Choroid plexus epithelial cell (primary cell): ENCODE measurements at regions not wholly inside any gene's neighbourhood (a gene's known extent, or its start where the extent isn't known, plus 50 kb on each side); places are given as distances from the start of the nearest gene placed in this dataset.

ENCODE experiments used
- DNase-seq: peaks from one replicate; pipeline ENCODE4 v3.0.0-alpha.2; 2010; ENCODE audit warnings: low read depth
- H3K4me3 ChIP-seq: 2 replicates; pipeline ENCODE4 v1.5.1; 2011; ENCODE audit warnings: low read depth, mild to moderate bottlenecking, control low read depth, low read length, moderate library complexity
- CTCF ChIP-seq: conservative IDR thresholded peaks from 2 replicates; pipeline ENCODE4 v1.5.1; 2011; ENCODE audit warnings: low read depth, mild to moderate bottlenecking, control low read depth, inconsistent platforms, low read length, moderate library complexity

DNA sequence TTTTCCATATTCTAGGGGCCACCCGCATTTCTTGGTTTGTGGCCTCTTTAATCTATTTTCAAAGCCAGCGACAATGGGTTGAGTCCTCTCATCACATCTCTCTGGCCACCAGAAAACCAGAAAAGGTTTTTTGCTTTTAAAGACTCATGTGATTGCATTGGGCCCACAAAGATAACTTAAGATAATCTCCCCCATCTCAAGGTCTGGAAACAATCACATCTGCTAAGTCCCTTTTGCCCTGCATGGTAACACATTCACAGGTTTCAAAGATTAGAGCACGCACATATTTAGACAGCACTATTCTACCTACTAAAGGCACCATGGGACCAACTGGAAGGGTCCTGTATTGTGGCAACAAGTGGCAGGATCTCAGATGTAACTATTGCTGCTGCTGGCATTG, 147.0 kb upstream of the MIR17HG start:
- no peak overlapping the region for H3K4me3 ChIP-seq
- TF ChIP-seq CTCF = no peak
- DNase-seq = no peak

GRCh38 chr13:91203430-91203829, 144.1 kb upstream of the MIR17HG start:
- DNase-seq = no peak
- TF ChIP-seq CTCF = no peak

DNA sequence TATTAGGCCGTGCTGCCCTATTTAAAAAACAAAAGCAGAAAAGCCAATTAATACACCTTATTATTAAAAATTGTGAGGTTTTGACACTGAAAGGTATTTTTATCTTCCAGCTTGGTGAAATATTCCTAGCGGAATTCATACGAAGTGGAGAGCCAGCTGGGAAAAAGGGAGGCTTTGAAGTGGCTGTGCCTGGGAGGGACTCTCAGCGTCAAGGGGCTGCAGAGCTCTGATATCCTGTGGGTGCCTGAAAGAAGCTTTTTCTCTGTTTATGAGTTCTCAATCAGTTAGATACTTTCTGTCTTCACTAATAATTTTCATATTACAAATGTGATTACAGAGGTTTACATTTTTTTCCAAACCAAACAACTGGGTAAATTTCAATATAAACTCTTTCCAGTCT, 140.2 kb upstream of the MIR17HG start:
- no peak for TF ChIP-seq CTCF
- DNase-seq = no peak
- no peak overlapping the region for H3K4me3 ChIP-seq

More at GRCh38 chr13:91203430-91203829, 144.1 kb upstream of the MIR17HG start:
- H3K4me3 ChIP-seq = no peak overlapping the region

- DNase-seq = no peak
- H3K4me3 ChIP-seq = no peak overlapping the region
- no peak for TF ChIP-seq CTCF
Measured at GRCh38 chr13:91211510-91211909, 136.0 kb upstream of the MIR17HG start.

- H3K4me3 ChIP-seq = no peak overlapping the region
- no peak for TF ChIP-seq CTCF
- DNase-seq = no peak
Measured at GRCh38 chr13:91212231-91212630, 135.3 kb upstream of the MIR17HG start.

- H3K4me3 ChIP-seq = no peak overlapping the region
- no peak for TF ChIP-seq CTCF
- DNase-seq = no peak
Measured at GRCh38 chr13:91214031-91214430, 133.5 kb upstream of the MIR17HG start.

GRCh38 chr13:91216928-91217700, 130.4 kb upstream of the MIR17HG start:
- no peak for TF ChIP-seq CTCF
- no peak overlapping the region for H3K4me3 ChIP-seq
- no peak for DNase-seq
